Lower leg skin (tissue), 4 donors: ENCODE measurements at regions not wholly inside any gene's neighbourhood (a gene's known extent, or its start where the extent isn't known, plus 50 kb on each side); places are given as distances from the start of the nearest gene placed in this dataset.

ENCODE experiments used
- DNase-seq, 2 donors: peaks; one replicate each; pipeline ENCODE4 v3.0.0-alpha.2; 2019; ENCODE audit warnings: low spot score in 2 of 2
- H3K4me3 ChIP-seq: fragments of 200-600 bp; sonication (generic); 2 replicates; pipeline ENCODE4 v1.5.1; 2017; ENCODE audit warnings: mild to moderate bottlenecking, low read depth; ENCODE audit not compliant: poor library complexity, severe bottlenecking
- POLR2A ChIP-seq, 2 donors: fragments of 450-650 bp; IDR thresholded peaks; one replicate each; pipeline ENCODE4 v1.6.1; 2016 to 2017; ENCODE audit warnings: antibody characterized with exemption in 2 of 2, mild to moderate bottlenecking in 1 of 2, moderate library complexity in 1 of 2
- WGBS, 2 donors: methylation state at CpG; one replicate each; pipeline ENCODE4 v1.1.5; 2018; 5-methylcytosine and 5-hydroxymethylcytosine counted together
- intact Hi-C: fragments of 100-400 bp; cut with DNase I; formaldehyde crosslinking; loops from one replicate; pipeline ENCODE4 v1.15.0; 2023; ENCODE audit warnings: low total_unique reads
- TF ChIP-seq, protein P1 (sequence below), 3 donors: fragments of 450-650 bp; IDR thresholded peaks; one replicate each; pipeline ENCODE4 v1.5.1; 2016; ENCODE audit warnings: antibody characterized with exemption in 3 of 3, mild to moderate bottlenecking in 3 of 3, moderate library complexity in 2 of 3

DNA sequence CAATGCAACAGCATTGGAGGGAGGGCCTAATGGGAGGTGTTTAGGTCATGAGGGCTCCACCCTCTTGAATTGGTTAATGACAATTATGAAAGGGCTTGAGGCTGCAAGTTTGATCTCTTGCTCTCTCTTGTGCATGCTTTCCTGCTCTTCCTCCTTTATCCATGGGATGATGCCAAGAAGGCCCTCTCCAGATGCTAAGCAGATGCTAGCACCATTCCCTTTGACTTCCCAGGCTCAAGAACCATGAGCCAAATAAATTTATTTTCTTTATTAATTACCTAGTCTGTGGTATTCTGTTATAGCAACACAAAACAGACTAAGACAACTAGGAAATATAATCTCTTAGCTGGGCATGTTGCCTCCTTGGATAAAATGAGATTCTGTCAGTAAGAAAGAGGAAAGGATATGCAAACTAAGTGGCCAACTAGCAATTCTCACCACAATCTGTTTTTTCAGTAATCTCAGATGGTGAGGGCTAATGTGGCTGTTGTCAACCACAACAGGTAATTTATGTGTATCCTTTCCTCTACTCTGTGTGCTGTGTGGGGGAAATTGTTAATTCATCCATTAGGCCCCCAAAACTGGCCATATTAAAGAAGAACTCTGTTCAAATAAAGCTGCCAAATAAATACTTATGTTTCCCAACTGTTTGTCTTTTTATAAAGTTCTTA is 269.1 kb upstream of the CD180 start:
- no peak for DNase-seq
- no peak for TF ChIP-seq POLR2A (IDR thresholded peaks at IDR 0.05)
- TF ChIP-seq, protein P1, sequence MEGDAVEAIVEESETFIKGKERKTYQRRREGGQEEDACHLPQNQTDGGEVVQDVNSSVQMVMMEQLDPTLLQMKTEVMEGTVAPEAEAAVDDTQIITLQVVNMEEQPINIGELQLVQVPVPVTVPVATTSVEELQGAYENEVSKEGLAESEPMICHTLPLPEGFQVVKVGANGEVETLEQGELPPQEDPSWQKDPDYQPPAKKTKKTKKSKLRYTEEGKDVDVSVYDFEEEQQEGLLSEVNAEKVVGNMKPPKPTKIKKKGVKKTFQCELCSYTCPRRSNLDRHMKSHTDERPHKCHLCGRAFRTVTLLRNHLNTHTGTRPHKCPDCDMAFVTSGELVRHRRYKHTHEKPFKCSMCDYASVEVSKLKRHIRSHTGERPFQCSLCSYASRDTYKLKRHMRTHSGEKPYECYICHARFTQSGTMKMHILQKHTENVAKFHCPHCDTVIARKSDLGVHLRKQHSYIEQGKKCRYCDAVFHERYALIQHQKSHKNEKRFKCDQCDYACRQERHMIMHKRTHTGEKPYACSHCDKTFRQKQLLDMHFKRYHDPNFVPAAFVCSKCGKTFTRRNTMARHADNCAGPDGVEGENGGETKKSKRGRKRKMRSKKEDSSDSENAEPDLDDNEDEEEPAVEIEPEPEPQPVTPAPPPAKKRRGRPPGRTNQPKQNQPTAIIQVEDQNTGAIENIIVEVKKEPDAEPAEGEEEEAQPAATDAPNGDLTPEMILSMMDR (IDR thresholded peaks at IDR 0.05): no peak
- intact Hi-C loops: no loop called here
- no peak overlapping the region for H3K4me3 ChIP-seq

DNA sequence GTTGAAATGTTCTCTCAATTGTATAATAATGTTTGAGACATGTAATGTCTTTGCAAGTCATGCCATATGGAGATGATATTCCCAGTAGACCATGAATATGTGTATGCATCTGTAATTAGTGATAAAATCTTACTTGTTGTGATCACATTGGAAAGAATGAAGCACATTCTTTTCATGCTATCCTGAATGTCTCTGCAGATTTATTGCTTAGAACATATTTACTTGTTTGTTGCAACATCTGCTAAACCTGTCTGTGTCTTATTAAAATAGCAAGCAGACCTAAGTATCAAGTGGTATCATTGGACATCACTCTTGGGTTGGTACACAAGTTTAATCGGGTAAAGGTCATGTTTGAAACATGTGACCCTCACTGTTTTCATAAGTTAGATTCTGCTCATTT is 265.5 kb upstream of the CD180 start:
- no peak for DNase-seq

DNA sequence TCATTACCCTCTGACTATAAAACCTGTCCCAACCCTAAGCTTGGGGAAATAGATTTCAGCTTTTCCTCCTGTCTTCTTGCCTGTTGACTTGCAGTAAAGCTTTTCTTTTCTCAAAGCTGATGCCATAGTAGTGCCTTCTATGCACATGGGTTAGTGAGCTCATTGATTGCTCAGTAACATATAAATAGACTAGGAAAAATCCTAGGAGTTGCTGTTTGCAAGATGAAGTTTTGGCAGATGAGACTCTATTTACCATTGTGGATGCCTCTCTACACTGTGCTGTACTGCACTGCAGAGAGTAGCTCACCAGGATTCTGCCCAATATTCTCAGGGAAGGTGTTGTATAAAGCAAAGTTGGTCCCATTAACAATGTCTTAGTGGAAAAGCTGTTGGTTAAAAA is 262.7 kb upstream of the CD180 start:
- no peak for TF ChIP-seq POLR2A (IDR thresholded peaks at IDR 0.05)
- TF ChIP-seq, protein P1 (IDR thresholded peaks at IDR 0.05): no peak
- DNase-seq: no peak
- intact Hi-C loops: no loop called here
- no peak overlapping the region for H3K4me3 ChIP-seq

More for the DNA sequence above, 265.5 kb upstream of the CD180 start:
- TF ChIP-seq, protein P1 (IDR thresholded peaks at IDR 0.05): no peak
- TF ChIP-seq POLR2A (IDR thresholded peaks at IDR 0.05): no peak
- 60 to 76% methylated on average over 1 of the region's 1 CpG for WGBS, 2 donors
- no peak overlapping the region for H3K4me3 ChIP-seq
- intact Hi-C loops: no loop called here

DNA sequence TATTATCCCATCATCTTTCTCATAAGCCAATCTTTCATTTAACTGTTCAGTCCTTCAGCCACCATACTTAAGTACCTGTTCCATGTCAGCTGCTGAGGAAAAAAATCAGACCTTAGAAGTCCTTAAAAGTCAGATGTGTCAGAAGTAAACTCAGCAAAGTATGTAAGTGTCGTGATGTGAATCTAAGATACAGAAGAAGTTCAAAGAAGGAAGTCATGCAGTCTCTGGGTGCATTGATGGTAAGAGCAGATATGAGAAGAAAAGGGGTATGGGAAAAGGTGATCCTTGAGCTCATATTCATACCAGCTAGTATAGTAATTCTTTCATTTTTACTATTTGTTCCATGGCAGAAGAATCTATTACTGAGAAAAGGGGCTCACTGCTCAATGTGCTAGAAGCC is 259.4 kb upstream of the CD180 start:
- H3K4me3 ChIP-seq: no peak overlapping the region
- DNase-seq: no peak
- intact Hi-C loops: no loop called here
- TF ChIP-seq, protein P1 (IDR thresholded peaks at IDR 0.05): no peak
- TF ChIP-seq POLR2A (IDR thresholded peaks at IDR 0.05): no peak
- 83 to 87% methylated on average over 1 of the region's 1 CpG for WGBS, 2 donors

DNA sequence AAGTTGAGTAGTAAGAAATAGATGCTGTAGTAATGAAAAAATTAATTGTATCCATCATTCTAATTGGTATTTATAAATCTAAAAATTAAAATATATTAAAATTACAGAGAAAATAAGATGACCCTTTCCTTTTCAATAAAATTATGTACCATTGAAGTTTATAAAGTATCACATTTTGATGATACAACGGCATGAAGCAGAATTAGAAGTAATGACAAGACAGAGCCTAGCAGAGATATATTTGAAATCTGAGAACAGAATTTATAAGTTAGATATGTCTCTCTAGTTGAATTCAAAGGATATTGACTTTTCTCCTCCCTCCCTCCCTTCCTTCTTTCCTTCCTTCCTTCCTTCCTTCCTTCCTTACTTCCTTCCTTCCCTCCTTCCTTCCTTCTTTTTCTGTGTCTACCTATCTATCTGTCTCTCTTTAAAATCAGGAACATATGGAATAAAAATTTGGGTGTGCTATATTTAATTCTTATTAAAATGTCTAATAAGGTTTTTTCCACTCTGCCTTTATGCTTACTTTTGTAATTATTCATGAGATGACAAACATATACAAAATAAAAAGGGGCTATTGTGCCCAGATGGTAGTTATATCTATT is 258.5 kb upstream of the CD180 start:
- intact Hi-C loops: no loop called here
- 95 to 100% methylated on average over 1 of the region's 1 CpG for WGBS, 2 donors
- H3K4me3 ChIP-seq: no peak overlapping the region
- no peak for TF ChIP-seq POLR2A (IDR thresholded peaks at IDR 0.05)
- TF ChIP-seq, protein P1 (IDR thresholded peaks at IDR 0.05): no peak
- no peak for DNase-seq
